GM12865 (cell line): ENCODE measurements at regions not wholly inside any gene's neighbourhood (a gene's known extent, or its start where the extent isn't known, plus 50 kb on each side); places are given as distances from the start of the nearest gene placed in this dataset.

Experiments used
- DNase-seq: peaks from one replicate; pipeline ENCODE4 v3.0.0; 2010; ENCODE audit warnings: low read depth
- H3K4me3 ChIP-seq: 2 replicates; pipeline ENCODE4 v1.5.1; 2011; ENCODE audit warnings: mild to moderate bottlenecking, low read depth, low read length, control low read depth
- CTCF ChIP-seq: IDR thresholded peaks from 2 replicates; pipeline ENCODE4 v1.5.1; 2011; ENCODE audit warnings: low read length, control low read depth, low read depth, inconsistent platforms; ENCODE audit not compliant: insufficient read depth; ENCODE audit errors: missing control alignments

GRCh38 chr4:186946136-186946535, 222.5 kb upstream of the FAT1 start:
- DNase-seq: no peak
- no peak for TF ChIP-seq CTCF
- H3K4me3 ChIP-seq: no peak overlapping the region

- TF ChIP-seq CTCF: no peak
- no peak for DNase-seq
- no peak overlapping the region for H3K4me3 ChIP-seq
Measured at GRCh38 chr4:186946682-186947294, 223.1 kb upstream of the FAT1 start.

GRCh38 chr4:186948361-186949242, 224.9 kb upstream of the FAT1 start:
- H3K4me3 ChIP-seq: no peak overlapping the region
- no peak for DNase-seq
- no peak for TF ChIP-seq CTCF

GRCh38 chr4:186949847-186950246, 226.2 kb upstream of the FAT1 start:
- no peak for TF ChIP-seq CTCF
- H3K4me3 ChIP-seq: no peak overlapping the region
- no peak for DNase-seq

- H3K4me3 ChIP-seq: no peak overlapping the region
- no peak for DNase-seq
- TF ChIP-seq CTCF: no peak
Measured at GRCh38 chr4:186952709-186953108, 229.1 kb upstream of the FAT1 start.

GRCh38 chr4:186953599-186954260, 230.1 kb upstream of the FAT1 start:
- DNase-seq: peak; percentile 3
- no peak for TF ChIP-seq CTCF
- H3K4me3 ChIP-seq: no peak overlapping the region
